ENCODE measurements at regions not wholly inside any gene's neighbourhood (a gene's known extent, or its start where the extent isn't known, plus 50 kb on each side); places are given as distances from the start of the nearest gene placed in this dataset.
A peak's percentile ranks its signal among the peaks of the same experiment; 100 is the strongest.

GRCh38 chr14:94827711-94828447 is 58.0 kb upstream of the GSC start:
- no peak for FAIRE-seq

DNA sequence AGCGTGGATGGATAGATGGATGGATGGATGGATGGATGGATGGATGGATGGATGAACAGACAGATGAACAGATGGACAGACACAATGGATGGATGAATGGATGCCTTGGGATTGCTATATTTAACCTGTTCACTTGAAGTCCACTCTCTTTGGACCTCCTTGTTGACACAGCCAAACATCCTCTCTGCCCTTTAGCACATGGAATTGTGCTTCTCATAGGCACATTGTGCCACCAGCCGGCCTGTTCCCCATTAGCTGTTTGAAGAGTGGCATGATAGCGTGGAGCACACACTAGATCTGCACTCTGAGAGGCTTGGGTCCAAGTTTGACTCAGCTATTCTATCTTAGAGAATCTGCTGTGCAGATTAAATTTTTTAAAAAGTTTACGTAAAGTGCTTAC is 56.9 kb upstream of the GSC start:
- FAIRE-seq: no peak

GRCh38 chr14:94823556-94824341 is 53.8 kb upstream of the GSC start:
- FAIRE-seq: no peak

DNA sequence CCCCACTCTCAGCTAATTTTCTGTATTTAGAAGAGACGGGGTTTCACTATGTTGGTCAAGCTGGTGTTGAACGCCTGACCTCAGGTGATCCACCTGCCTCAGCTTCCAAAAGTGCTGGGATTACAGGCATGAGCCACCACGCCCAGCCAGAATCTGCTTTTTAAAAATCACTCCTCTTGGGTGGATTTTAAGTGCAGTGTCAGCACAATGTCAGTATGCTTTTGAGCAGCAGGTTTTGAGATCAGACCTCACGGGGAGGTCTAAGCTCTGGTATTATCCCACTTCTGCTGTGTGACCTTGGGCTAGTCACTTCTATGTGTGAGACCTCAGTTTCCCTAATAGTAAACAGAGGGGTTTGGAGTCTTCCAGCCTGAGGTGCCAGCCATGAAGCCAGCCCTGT is 51.8 kb upstream of the GSC start:
- FAIRE-seq: no peak

DNA sequence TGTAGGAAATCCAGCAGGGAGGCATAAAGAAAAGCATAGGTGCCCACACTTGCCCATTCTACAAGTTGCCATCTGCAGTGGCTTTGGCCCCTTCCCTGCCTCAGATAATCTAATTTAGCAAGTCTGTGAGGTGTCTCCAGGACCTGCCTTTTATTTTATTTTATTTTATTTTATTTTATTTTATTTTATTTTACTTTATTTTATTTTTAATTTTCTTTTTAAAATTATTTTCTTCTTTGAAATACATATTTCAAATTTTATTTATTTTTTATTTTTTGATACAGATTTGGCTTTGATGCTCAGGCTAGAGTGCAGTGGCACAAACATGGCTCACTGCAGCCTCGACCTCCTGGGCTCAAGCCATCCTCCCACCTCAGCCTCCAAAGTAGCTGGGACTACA is 51.0 kb upstream of the GSC start:
- peak; percentile 12 for FAIRE-seq

All from endometrium (tissue), 2 donors.